Endothelial cell of umbilical vein (primary cell): ENCODE measurements at regions not wholly inside any gene's neighbourhood (a gene's known extent, or its start where the extent isn't known, plus 50 kb on each side); places are given as distances from the start of the nearest gene placed in this dataset.

Experiments
- CTCF ChIP-seq, 2 donors: IDR thresholded peaks; 1 replicate in 1 of 2; 2 replicates in 1 of 2; pipeline ENCODE4 v1.5.1; 2011; ENCODE audit warnings: low read length in 2 of 2, mild to moderate bottlenecking in 2 of 2, moderate library complexity in 2 of 2, control low read depth in 1 of 2, inconsistent platforms in 1 of 2, low read depth in 1 of 2; ENCODE audit not compliant: insufficient read depth in 1 of 2; ENCODE audit errors: extremely low read depth in 1 of 2
- EZH2 ChIP-seq: IDR thresholded peaks from 2 replicates; pipeline ENCODE4 v1.6.1; 2012; ENCODE audit warnings: borderline replicate concordance, low read depth, mild to moderate bottlenecking, moderate library complexity, low read length, inconsistent platforms; ENCODE audit not compliant: severe bottlenecking
- FOS ChIP-seq: IDR thresholded peaks from 2 replicates; pipeline ENCODE4 v1.6.1; 2011; ENCODE audit warnings: mild to moderate bottlenecking, low read length, moderate library complexity, borderline replicate concordance; ENCODE audit not compliant: insufficient read depth
- MAX ChIP-seq: IDR thresholded peaks from 2 replicates; pipeline ENCODE4 v1.6.1; 2011; ENCODE audit not compliant: insufficient read depth, insufficient read length
- MYC ChIP-seq: IDR thresholded peaks from one replicate; pipeline ENCODE4 v1.6.1; 2011; ENCODE audit warnings: mild to moderate bottlenecking, low read depth, low read length
- POLR2A ChIP-seq: IDR thresholded peaks from 2 replicates; pipeline ENCODE4 v1.6.1; 2012; ENCODE audit warnings: low read depth, mild to moderate bottlenecking, control low read depth, low read length

DNA sequence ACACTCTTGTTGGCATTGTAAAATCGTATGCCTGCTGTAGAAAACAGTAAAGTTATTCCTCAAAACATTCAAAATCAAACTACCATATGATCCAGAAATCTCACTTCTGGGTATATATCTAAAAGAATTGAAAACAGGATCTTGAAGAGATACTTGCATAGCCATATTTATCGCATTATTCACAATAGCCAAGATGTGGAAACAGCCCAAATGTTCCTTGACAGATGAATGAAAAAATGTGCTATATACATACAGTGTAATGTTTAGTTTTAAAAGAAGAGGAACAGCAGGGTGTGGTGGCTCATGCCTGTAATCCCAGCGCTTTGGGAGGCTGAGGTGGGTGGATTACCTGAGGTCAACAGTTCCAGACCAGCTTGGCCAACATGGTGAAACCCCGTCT lies 234.1 kb upstream of the DAB2 start:
- no peak for TF ChIP-seq CTCF (IDR thresholded peaks at IDR 0.05; ENCODE audit: extremely low read depth in 1 of 2, insufficient read depth in 1 of 2, low read depth in 1 of 2, low read length in 2 of 2)
- no peak for TF ChIP-seq MYC
- TF ChIP-seq POLR2A, result no peak
- no peak for TF ChIP-seq EZH2
- no peak for TF ChIP-seq FOS
- no peak for TF ChIP-seq MAX
